ENCODE measurements at regions not wholly inside any gene's neighbourhood (a gene's known extent, or its start where the extent isn't known, plus 50 kb on each side); places are given as distances from the start of the nearest gene placed in this dataset.

GRCh38 chr13:107242138-107242537 lies 674.2 kb upstream of the ARGLU1 start:
- H3K4me1 ChIP-seq, result no peaks in the 10 kb centered on the region
- intact Hi-C loops (cut with micrococcal nuclease; ENCODE audit: unreplicated experiment), result no loop called here
- BruUV-seq (replicated peaks), result no TSS peak
- H3K4me3 ChIP-seq (ENCODE audit: low read depth, low read length), result no peak overlapping the region
- H3K36me3 Mint-ChIP-seq (ENCODE audit: insufficient read depth, unreplicated experiment), result no peaks in the 10 kb centered on the region
- no peaks in the 10 kb centered on the region for H3K9me3 ChIP-seq
- H3K27me3 ChIP-seq (replicated peaks; ENCODE audit: control insufficient read depth, insufficient read depth, low read length), result no peaks in the 10 kb centered on the region; the same call in 1 of the 2 replicates
- no peak for DNase-seq
- no peak for TF ChIP-seq CTCF (IDR thresholded peaks at IDR 0.05; ENCODE audit: insufficient read depth in 1 of 2, low read depth in 1 of 2, low read length in 1 of 2, severe bottlenecking in 1 of 2, unreplicated experiment in 1 of 2)
- H3K27ac Mint-ChIP-seq (ENCODE audit: unreplicated experiment), result no peak overlapping the region
- POLR2A ChIA-PET, result no interaction called here
- CTCF ChIA-PET, result no interaction called here
- H3K9me3 Mint-ChIP-seq (ENCODE audit: unreplicated experiment), result no peaks in the 10 kb centered on the region
- H3K4me3 Mint-ChIP-seq (ENCODE audit: unreplicated experiment), result no peak overlapping the region
- H3K4me1 Mint-ChIP-seq (ENCODE audit: low read depth, unreplicated experiment), result no peaks in the 10 kb centered on the region
- no peaks in the 10 kb centered on the region for H3K36me3 ChIP-seq (ENCODE audit: control insufficient read depth, insufficient read depth, low read length)
- H3K27me3 Mint-ChIP-seq (ENCODE audit: insufficient read depth, unreplicated experiment), result peaks cover 23% of the 10 kb centered on the region

- Histone ChIP-seq H3K9me3 (no peaks in the 10 kb centered on the region), H3K36me3 (ENCODE audit: control insufficient read depth, insufficient read depth, low read length) (no peaks in the 10 kb centered on the region), H3K4me1 (no peaks in the 10 kb centered on the region), H3K4me3 (ENCODE audit: low read depth, low read length) (no peak overlapping the region), H3K27me3 (replicated peaks; ENCODE audit: control insufficient read depth, insufficient read depth, low read length) (no peaks in the 10 kb centered on the region; the same call in 1 of the 2 replicates)
- BruUV-seq (replicated peaks), result no TSS peak
- peaks cover 23% of the 10 kb centered on the region for H3K27me3 Mint-ChIP-seq (ENCODE audit: insufficient read depth, unreplicated experiment)
- H3K9me3 Mint-ChIP-seq (ENCODE audit: unreplicated experiment), result no peaks in the 10 kb centered on the region
- ChIA-PET CTCF (no interaction called here), POLR2A (no interaction called here)
- no peak overlapping the region for H3K27ac Mint-ChIP-seq (ENCODE audit: unreplicated experiment)
- H3K36me3 Mint-ChIP-seq (ENCODE audit: insufficient read depth, unreplicated experiment), result no peaks in the 10 kb centered on the region
- no peak for TF ChIP-seq CTCF (IDR thresholded peaks at IDR 0.05; ENCODE audit: insufficient read depth in 1 of 2, low read depth in 1 of 2, low read length in 1 of 2, severe bottlenecking in 1 of 2, unreplicated experiment in 1 of 2)
- intact Hi-C loops (cut with micrococcal nuclease; ENCODE audit: unreplicated experiment), result no loop called here
- H3K4me3 Mint-ChIP-seq (ENCODE audit: unreplicated experiment), result no peak overlapping the region
- H3K4me1 Mint-ChIP-seq (ENCODE audit: low read depth, unreplicated experiment), result no peaks in the 10 kb centered on the region
- no peak for DNase-seq
Observed at GRCh38 chr13:107241381-107241780, 673.4 kb upstream of the ARGLU1 start.

- Histone ChIP-seq H3K9me3 (no peaks in the 10 kb centered on the region), H3K27me3 (replicated peaks; ENCODE audit: control insufficient read depth, insufficient read depth, low read length) (no peaks in the 10 kb centered on the region), H3K36me3 (ENCODE audit: control insufficient read depth, insufficient read depth, low read length) (no peaks in the 10 kb centered on the region), H3K4me3 (ENCODE audit: low read depth, low read length) (no peak overlapping the region), H3K4me1 (no peaks in the 10 kb centered on the region)
- H3K4me3 Mint-ChIP-seq (ENCODE audit: unreplicated experiment), result no peak overlapping the region
- TF ChIP-seq CTCF (IDR thresholded peaks at IDR 0.05; ENCODE audit: insufficient read depth in 1 of 2, low read depth in 1 of 2, low read length in 1 of 2, severe bottlenecking in 1 of 2, unreplicated experiment in 1 of 2), result no peak
- no peak overlapping the region for H3K27ac Mint-ChIP-seq (ENCODE audit: unreplicated experiment)
- intact Hi-C loops (cut with micrococcal nuclease; ENCODE audit: unreplicated experiment), result no loop called here
- no peaks in the 10 kb centered on the region for H3K36me3 Mint-ChIP-seq (ENCODE audit: insufficient read depth, unreplicated experiment)
- H3K4me1 Mint-ChIP-seq (ENCODE audit: low read depth, unreplicated experiment), result no peaks in the 10 kb centered on the region
- CTCF ChIA-PET, result no interaction called here
- POLR2A ChIA-PET, result no interaction called here
- no peak for DNase-seq
- no peaks in the 10 kb centered on the region for H3K9me3 Mint-ChIP-seq (ENCODE audit: unreplicated experiment)
- BruUV-seq (replicated peaks), result no TSS peak
- peaks cover 24% of the 10 kb centered on the region for H3K27me3 Mint-ChIP-seq (ENCODE audit: insufficient read depth, unreplicated experiment)
Observed at GRCh38 chr13:107239213-107239612, 671.3 kb upstream of the ARGLU1 start.
